ENCODE measurements at regions not wholly inside any gene's neighbourhood (a gene's known extent, or its start where the extent isn't known, plus 50 kb on each side); places are given as distances from the start of the nearest gene placed in this dataset.

DNA sequence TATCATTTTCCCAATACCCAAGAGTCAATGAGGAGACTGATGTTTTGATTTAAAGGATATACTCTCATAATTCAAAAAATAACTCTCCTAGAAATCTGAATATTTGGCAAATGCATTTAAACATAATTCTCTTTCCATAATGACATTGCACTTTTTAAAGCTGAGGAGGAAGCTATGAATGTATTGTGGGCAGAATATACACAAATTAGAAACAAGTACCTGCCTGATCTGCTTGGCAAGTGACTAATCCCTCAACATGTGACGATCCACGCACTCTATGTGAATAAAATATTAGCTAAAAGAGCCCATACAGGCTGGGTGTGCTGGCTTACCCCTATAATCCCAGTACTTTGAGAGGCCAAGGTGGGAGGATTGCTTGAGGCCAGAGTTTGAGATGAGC lies 88.3 kb upstream of the CCDC28A start:
- Histone ChIP-seq H2BK12ac (ENCODE audit: insufficient read length, low read depth, low read length) (no peak overlapping the region), H3K4ac (ENCODE audit: low read depth, low read length) (no peak overlapping the region), H4K8ac (replicated peaks; ENCODE audit: insufficient read length, low read depth, low read length) (no peak overlapping the region), H2AFZ (ENCODE audit: low read length) (no peak overlapping the region), H3K9ac (ENCODE audit: extremely low read depth, insufficient read length, low read length) (no peak overlapping the region), H4K91ac (ENCODE audit: insufficient read length, low read depth, low read length) (no peak overlapping the region), H3K27me3 (ENCODE audit: insufficient read depth, low read length) (no peaks in the 10 kb centered on the region), H3K23ac (ENCODE audit: insufficient read length, low read depth, low read length) (no peak overlapping the region), H3K56ac (ENCODE audit: insufficient read length, low read depth, low read length) (no peak overlapping the region), H3K23me2 (ENCODE audit: insufficient read length, low read depth, low read length, poor library complexity, severe bottlenecking) (no peaks in the 10 kb centered on the region), H3T11ph (ENCODE audit: low read length) (no peak overlapping the region), H4K5ac (ENCODE audit: insufficient read length, low read depth, low read length) (no peak overlapping the region), H3K4me1 (ENCODE audit: insufficient read depth, low read length) (no peaks in the 10 kb centered on the region), H2BK120ac (ENCODE audit: low read depth, low read length, poor library complexity, severe bottlenecking) (no peak overlapping the region), H3K79me1 (ENCODE audit: insufficient read depth, low read depth, low read length, poor library complexity, severe bottlenecking) (peaks cover 5% of the 10 kb centered on the region), H3K14ac (ENCODE audit: insufficient read depth, low read length) (no peak overlapping the region), H3K79me2 (ENCODE audit: insufficient read depth, low read length) (no peaks in the 10 kb centered on the region; the same call in 1 of the 2 replicates), H3K9me3 (ENCODE audit: control insufficient read depth, low read depth, low read length) (no peaks in the 10 kb centered on the region), H2BK20ac (ENCODE audit: low read depth, low read length, poor library complexity, severe bottlenecking) (no peak overlapping the region), H2BK15ac (ENCODE audit: low read depth, low read length) (no peak overlapping the region), H2AK5ac (ENCODE audit: insufficient read length, low read length) (no peak overlapping the region), H4K20me1 (ENCODE audit: control insufficient read depth, insufficient read depth, insufficient read length) (no peaks in the 10 kb centered on the region), H3K18ac (ENCODE audit: insufficient read length, low read depth, low read length) (no peak overlapping the region), H3K4me2 (ENCODE audit: insufficient read depth, insufficient read length, low read length) (no peak overlapping the region), H2BK5ac (ENCODE audit: insufficient read length, low read length) (no peak overlapping the region), H3K27ac (ENCODE audit: insufficient read length, low read depth, low read length) (no peak overlapping the region)
- H3K27me3 Mint-ChIP-seq (ENCODE audit: low read depth), result no peaks in the 10 kb centered on the region; the same call in 1 of the 2 replicates
- TF ChIP-seq, protein P1, sequence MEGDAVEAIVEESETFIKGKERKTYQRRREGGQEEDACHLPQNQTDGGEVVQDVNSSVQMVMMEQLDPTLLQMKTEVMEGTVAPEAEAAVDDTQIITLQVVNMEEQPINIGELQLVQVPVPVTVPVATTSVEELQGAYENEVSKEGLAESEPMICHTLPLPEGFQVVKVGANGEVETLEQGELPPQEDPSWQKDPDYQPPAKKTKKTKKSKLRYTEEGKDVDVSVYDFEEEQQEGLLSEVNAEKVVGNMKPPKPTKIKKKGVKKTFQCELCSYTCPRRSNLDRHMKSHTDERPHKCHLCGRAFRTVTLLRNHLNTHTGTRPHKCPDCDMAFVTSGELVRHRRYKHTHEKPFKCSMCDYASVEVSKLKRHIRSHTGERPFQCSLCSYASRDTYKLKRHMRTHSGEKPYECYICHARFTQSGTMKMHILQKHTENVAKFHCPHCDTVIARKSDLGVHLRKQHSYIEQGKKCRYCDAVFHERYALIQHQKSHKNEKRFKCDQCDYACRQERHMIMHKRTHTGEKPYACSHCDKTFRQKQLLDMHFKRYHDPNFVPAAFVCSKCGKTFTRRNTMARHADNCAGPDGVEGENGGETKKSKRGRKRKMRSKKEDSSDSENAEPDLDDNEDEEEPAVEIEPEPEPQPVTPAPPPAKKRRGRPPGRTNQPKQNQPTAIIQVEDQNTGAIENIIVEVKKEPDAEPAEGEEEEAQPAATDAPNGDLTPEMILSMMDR (conservative IDR thresholded peaks at IDR 0.05), result no peak
- peak overlapping the region in 1 of 3 experiments; percentile 77; a peak in 1 of 7 replicates for H3K27ac Mint-ChIP-seq
- no peak overlapping the region for H3K4me3 Mint-ChIP-seq
- no CpG with 5 or more reads among the region's 2 CpGs for WGBS (ENCODE audit: extremely low coverage, insufficient read length, low lambda C conversion rate)
- H3K36me3 Mint-ChIP-seq (ENCODE audit: insufficient read depth in 1 of 3, low read depth in 3 of 3), result peaks cover 0 to 7% (median 4%) of the 10 kb centered on the region in 3 experiments; a peak in 4 of 7 replicates
- H3K9me3 Mint-ChIP-seq, result no peaks in the 10 kb centered on the region
- H3K4me1 Mint-ChIP-seq, result peaks cover 0 to 12% of the 10 kb centered on the region in 2 experiments; a peak in 2 of 4 replicates
- no peak for DNase-seq
